Astrocyte of the cerebellum (primary cell): ENCODE measurements at regions not wholly inside any gene's neighbourhood (a gene's known extent, or its start where the extent isn't known, plus 50 kb on each side); places are given as distances from the start of the nearest gene placed in this dataset.

ENCODE experiments used
- DNase-seq: peaks from one replicate; pipeline ENCODE4 v3.0.0-alpha.2; 2011; ENCODE audit warnings: low read depth
- H3K4me3 ChIP-seq: 2 replicates; pipeline ENCODE4 v1.5.1; 2011; ENCODE audit warnings: mild to moderate bottlenecking, low read depth, low read length, moderate library complexity
- in situ Hi-C: cut with HindIII; loops from 2 replicates; pipeline ENCODE4 v1.10.0; 2017; ENCODE audit warnings: low sequenced_read_pairs
- TF ChIP-seq, protein P1 (sequence below): IDR thresholded peaks from 2 replicates; pipeline ENCODE4 v1.5.1; 2012; ENCODE audit warnings: low read length, low read depth, moderate library complexity, mild to moderate bottlenecking; ENCODE audit errors: missing control alignments

DNA sequence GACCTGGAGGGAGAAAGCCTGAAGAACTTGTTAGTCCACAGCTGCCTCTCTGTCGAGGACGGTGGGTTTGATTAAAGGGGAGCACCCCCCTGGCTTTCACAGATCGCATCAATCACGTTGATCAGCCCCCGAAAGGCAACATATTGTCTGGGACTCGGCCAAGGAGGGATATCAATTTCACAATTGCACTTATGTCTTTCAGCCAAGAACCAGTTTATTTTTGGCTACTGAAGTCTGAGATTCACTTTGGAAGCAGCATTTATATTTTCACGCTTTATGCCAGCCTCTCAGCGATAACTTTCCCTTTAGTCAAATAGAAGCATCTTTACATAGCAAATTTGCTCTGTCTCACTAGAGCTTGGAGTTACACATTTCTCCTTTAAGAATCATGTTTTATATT lies 253.2 kb upstream of the RRP15 start:
- in situ Hi-C loops, result no loop called here
- peak overlapping the region; percentile 16 for H3K4me3 ChIP-seq
- no peak for DNase-seq
- TF ChIP-seq, protein P1, sequence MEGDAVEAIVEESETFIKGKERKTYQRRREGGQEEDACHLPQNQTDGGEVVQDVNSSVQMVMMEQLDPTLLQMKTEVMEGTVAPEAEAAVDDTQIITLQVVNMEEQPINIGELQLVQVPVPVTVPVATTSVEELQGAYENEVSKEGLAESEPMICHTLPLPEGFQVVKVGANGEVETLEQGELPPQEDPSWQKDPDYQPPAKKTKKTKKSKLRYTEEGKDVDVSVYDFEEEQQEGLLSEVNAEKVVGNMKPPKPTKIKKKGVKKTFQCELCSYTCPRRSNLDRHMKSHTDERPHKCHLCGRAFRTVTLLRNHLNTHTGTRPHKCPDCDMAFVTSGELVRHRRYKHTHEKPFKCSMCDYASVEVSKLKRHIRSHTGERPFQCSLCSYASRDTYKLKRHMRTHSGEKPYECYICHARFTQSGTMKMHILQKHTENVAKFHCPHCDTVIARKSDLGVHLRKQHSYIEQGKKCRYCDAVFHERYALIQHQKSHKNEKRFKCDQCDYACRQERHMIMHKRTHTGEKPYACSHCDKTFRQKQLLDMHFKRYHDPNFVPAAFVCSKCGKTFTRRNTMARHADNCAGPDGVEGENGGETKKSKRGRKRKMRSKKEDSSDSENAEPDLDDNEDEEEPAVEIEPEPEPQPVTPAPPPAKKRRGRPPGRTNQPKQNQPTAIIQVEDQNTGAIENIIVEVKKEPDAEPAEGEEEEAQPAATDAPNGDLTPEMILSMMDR, result no peak

DNA sequence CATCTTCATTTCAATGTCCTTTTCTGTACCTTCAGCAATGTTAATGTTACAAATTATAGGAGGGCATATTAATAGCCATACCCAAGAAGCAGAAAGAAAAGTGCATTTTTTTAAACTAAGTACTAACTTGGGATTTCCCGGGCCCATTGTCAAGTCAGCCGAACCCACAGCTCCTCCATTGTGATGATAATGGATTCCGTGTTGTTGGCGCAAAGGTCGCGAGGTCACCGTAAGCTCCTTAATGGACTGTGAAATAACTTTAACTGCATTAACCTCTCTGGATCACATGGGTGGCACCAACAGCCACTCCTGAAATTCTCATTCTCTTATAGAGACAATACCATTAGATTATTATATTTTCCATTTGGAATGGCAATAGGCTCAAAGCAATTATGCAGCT lies 250.6 kb upstream of the RRP15 start:
- DNase-seq, result no peak
- TF ChIP-seq, protein P1, result no peak
- in situ Hi-C loops, result no loop called here
- H3K4me3 ChIP-seq, result no peak overlapping the region

DNA sequence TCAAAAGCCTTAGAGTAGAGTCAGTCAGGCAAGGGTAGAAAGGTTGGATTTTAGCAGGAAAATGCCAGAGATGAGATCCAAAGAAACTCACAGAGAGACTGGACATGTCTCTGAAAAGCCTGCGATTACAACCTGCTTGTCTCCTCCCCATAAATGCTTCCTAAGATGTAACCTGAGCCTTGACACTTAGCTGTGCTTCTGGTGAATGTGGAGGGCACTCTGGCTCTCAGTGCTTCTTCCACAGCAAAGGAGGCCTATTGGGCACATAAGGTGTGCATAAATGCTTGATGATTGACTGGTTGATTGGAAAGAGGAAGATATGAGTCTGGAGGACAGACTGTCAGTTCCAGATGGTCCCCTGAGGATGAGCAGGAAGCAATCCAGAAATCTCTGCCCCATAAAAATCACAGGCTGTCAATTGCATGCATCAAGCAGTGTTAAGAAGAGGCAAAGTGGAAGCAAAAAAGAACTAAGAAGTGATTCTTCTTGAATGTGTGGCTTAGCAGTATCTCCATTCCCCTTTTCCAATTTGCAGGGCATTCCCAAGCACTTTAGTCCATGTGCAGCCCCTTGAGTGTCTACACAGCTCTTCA lies 236.2 kb upstream of the RRP15 start:
- no peak overlapping the region for H3K4me3 ChIP-seq
- no peak for DNase-seq
- in situ Hi-C loops, result no loop called here
- TF ChIP-seq, protein P1, result no peak

DNA sequence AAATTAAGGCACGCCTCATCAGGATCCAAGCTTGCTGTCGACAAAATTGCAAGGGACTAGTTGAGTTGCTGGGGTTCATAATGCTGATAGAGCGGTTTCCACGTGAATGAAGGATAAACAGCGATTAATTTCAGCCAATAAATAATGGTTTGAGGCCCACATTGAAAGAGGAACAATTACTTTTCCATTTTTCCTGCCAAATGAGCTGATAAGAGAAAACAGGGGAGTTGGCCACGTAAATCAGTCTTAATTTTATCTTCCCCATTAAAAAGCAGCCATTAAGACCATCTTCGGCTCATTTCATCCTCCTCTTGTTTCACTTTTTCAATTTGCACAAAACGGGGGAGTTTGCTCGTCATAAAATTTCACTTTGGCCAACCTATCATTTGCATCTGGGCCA lies 235.5 kb upstream of the RRP15 start:
- DNase-seq, result no peak
- no peak overlapping the region for H3K4me3 ChIP-seq
- in situ Hi-C loops, result no loop called here
- TF ChIP-seq, protein P1, result no peak

DNA sequence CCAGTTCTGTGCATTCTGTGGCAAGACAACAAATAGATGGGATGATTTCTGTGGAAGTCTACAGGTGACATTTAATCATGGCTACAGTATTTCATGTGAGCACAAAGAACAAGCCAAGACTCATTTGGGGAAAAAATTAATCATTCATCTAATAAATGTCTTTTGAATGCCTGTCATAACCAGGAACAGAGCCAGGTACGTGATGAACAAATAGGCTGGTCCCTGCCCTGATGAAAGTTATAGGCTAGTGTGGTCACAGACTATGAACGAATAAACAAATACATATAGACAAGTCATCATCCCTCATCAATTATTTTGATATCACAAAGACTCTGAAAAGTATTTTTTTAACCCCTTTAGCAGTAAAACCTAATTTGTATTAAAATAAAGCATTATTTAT lies 226.4 kb upstream of the RRP15 start:
- no peak for DNase-seq
- TF ChIP-seq, protein P1, result no peak
- no peak overlapping the region for H3K4me3 ChIP-seq
- in situ Hi-C loops, result no loop called here

DNA sequence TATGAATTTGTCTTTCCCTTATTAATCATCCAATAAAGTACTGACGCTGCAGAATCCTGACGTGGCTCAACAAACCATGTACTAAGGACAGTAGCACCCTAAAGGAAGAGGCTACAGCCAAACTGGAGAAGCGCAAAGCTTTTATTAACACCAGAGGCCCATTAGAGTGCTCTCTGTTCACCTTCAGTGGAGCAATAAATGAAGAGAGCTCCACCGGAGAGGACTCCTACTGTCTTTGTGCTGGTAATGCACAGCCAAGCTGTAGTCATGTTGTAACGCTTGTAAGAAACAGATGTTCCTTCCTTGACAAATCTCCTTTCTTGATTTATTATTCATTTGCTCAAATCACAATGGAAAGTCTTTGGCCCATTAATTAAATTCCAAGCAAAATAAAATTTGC lies 220.7 kb upstream of the RRP15 start:
- TF ChIP-seq, protein P1, result no peak
- in situ Hi-C loops, result no loop called here
- no peak for DNase-seq
- no peak overlapping the region for H3K4me3 ChIP-seq
